CD4-positive, alpha-beta T cell (primary cell): ENCODE measurements at regions not wholly inside any gene's neighbourhood (a gene's known extent, or its start where the extent isn't known, plus 50 kb on each side); places are given as distances from the start of the nearest gene placed in this dataset.

Experiments
- ATAC-seq: fragments of 200-7000 bp; cut with Tn5 transposase; one replicate; pipeline ENCODE4 v1.10.0; 2022; ENCODE audit warnings: mild to moderate bottlenecking; ENCODE audit not compliant: poor library complexity
- CTCF ChIA-PET: fragments of 350-600 bp; sonication (Branson Sonifier 250); formaldehyde crosslinking; loops from one replicate; lab custom pipeline; 2021; ENCODE audit warnings: antibody characterized with exemption, inconsistent platforms; lab: Charles Lee
- POLR2A ChIA-PET: fragments of 350-600 bp; sonication (Branson Sonifier 250); formaldehyde crosslinking; loops from one replicate; lab custom pipeline; 2021; ENCODE audit warnings: antibody characterized with exemption, inconsistent platforms; lab: Charles Lee
- DNase-seq, 14 experiments: peaks; one replicate each; pipeline ENCODE4 v3.0.0-alpha.2; 2013 to 2020; ENCODE audit warnings: mixed read lengths in 2 of 14
- H3K27ac ChIP-seq, 2 donors: one replicate each; pipeline versions ENCODE4 v1.5.1 to v1.7.0; 2013; ENCODE audit warnings: low read length in 2 of 2, low read depth in 1 of 2, mild to moderate bottlenecking in 1 of 2
- H3K27me3 ChIP-seq, 2 experiments: 1 replicate in 1 of 2; 2 replicates in 1 of 2; pipeline versions ENCODE4 v1.6.1 to v1.7.0; 2013; ENCODE audit warnings: low read length in 2 of 2, control low read depth in 1 of 2, mild to moderate bottlenecking in 1 of 2, moderate library complexity in 1 of 2; ENCODE audit not compliant: insufficient read depth in 2 of 2, control insufficient read depth in 1 of 2
- H3K36me3 ChIP-seq: one replicate; pipeline ENCODE4 v1.6.1; 2013; ENCODE audit warnings: low read length, control low read depth; ENCODE audit not compliant: insufficient read depth
- H3K4me1 ChIP-seq: one replicate; pipeline ENCODE4 v1.6.1; 2013; ENCODE audit warnings: low read length, control low read depth; ENCODE audit not compliant: insufficient read depth
- H3K4me3 ChIP-seq: one replicate; pipeline ENCODE4 v1.5.1; 2013; ENCODE audit warnings: mild to moderate bottlenecking, low read length, moderate library complexity
- H3K9me3 ChIP-seq, 2 experiments: 1 replicate in 1 of 2; 2 replicates in 1 of 2; pipeline versions ENCODE4 v1.6.1 to v1.7.0; 2013; ENCODE audit warnings: low read length in 2 of 2, mild to moderate bottlenecking in 2 of 2, control low read depth in 1 of 2, moderate library complexity in 1 of 2; ENCODE audit not compliant: control insufficient read depth in 1 of 2, insufficient read depth in 1 of 2
- H3K27ac Mint-ChIP-seq: one replicate; pipeline ENCODE4 v1.8.0; 2020; ENCODE audit warnings: mixed read lengths
- H3K27me3 Mint-ChIP-seq: one replicate; pipeline ENCODE4 v1.8.0; 2021; ENCODE audit warnings: mixed read lengths
- H3K36me3 Mint-ChIP-seq: one replicate; pipeline ENCODE4 v1.8.0; 2021; ENCODE audit warnings: low read depth, mixed read lengths
- H3K4me1 Mint-ChIP-seq: one replicate; pipeline ENCODE4 v1.8.0; 2021; ENCODE audit warnings: low read depth, mixed read lengths
- H3K4me3 Mint-ChIP-seq: one replicate; pipeline ENCODE4 v1.8.0; 2020; ENCODE audit warnings: mild to moderate bottlenecking, mixed read lengths
- H3K9me3 Mint-ChIP-seq: one replicate; pipeline ENCODE4 v1.8.0; 2020; ENCODE audit warnings: mixed read lengths
- CTCF ChIP-seq: fragments of 200-600 bp; IDR thresholded peaks from one replicate; pipeline ENCODE4 v1.8.0; 2022; ENCODE audit warnings: antibody characterized with exemption, mild to moderate bottlenecking
- intact Hi-C, 2 experiments: fragments of 100-400 bp; cut with DNase I in 1 of 2; cut with micrococcal nuclease in 1 of 2; formaldehyde crosslinking; loops; one replicate each; pipeline versions ENCODE4 v1.15.1 to v1.9.0; 2023 to 2025; cut with DNase I, micrococcal nuclease

GRCh38 chr12:67558775-67559174 lies 89.8 kb upstream of the DYRK2 start:
- H3K4me1 Mint-ChIP-seq: no peaks in the 10 kb centered on the region
- ATAC-seq (no peak), DNase-seq (no peak)
- no peak for TF ChIP-seq CTCF
- H3K36me3 Mint-ChIP-seq: no peaks in the 10 kb centered on the region
- H3K27ac ChIP-seq: no peak overlapping the region
- CTCF ChIA-PET: interaction anchor here (0.6 kb wide), 1 partner anchor 72 kb away, joined by 3 read pairs; no protein-coding TSS in a partner anchor
- no peaks in the 10 kb centered on the region for H3K27me3 Mint-ChIP-seq
- H3K27me3 ChIP-seq: no peaks in the 10 kb centered on the region
- peaks cover 18% of the 10 kb centered on the region for H3K4me1 ChIP-seq
- H3K4me3 ChIP-seq: no peak overlapping the region
- H3K4me3 Mint-ChIP-seq: no peak overlapping the region
- no peaks in the 10 kb centered on the region for H3K36me3 ChIP-seq
- no peak overlapping the region for H3K27ac Mint-ChIP-seq
- POLR2A ChIA-PET: interaction anchor here (0.9 kb wide), 1 partner anchor 43 kb away, joined by 3 read pairs; no protein-coding TSS in a partner anchor
- intact Hi-C loops: no loop called here
- peaks cover 5 to 8% of the 10 kb centered on the region in 2 experiments for H3K9me3 ChIP-seq
- H3K9me3 Mint-ChIP-seq: peaks cover 5% of the 10 kb centered on the region

GRCh38 chr12:67559751-67560150 lies 88.8 kb upstream of the DYRK2 start:
- no peak overlapping the region for H3K27ac ChIP-seq
- POLR2A ChIA-PET: no interaction called here

GRCh38 chr12:67562513-67563287 lies 85.8 kb upstream of the DYRK2 start:
- CTCF ChIA-PET: no interaction called here
- peaks cover 3 to 17% of the 10 kb centered on the region in 2 experiments for H3K9me3 ChIP-seq
- ATAC-seq (no peak), DNase-seq (no peak)
- Mint-ChIP-seq H3K27me3 (no peaks in the 10 kb centered on the region), H3K4me1 (no peaks in the 10 kb centered on the region), H3K4me3 (no peak overlapping the region), H3K27ac (no peak overlapping the region), H3K9me3 (peaks cover 7% of the 10 kb centered on the region), H3K36me3 (no peaks in the 10 kb centered on the region)
- no peaks in the 10 kb centered on the region for H3K36me3 ChIP-seq
- no peaks in the 10 kb centered on the region for H3K27me3 ChIP-seq
- no peak overlapping the region for H3K27ac ChIP-seq
- intact Hi-C loops: no loop called here
- H3K4me1 ChIP-seq: no peaks in the 10 kb centered on the region
- POLR2A ChIA-PET: no interaction called here
- TF ChIP-seq CTCF: no peak
- no peak overlapping the region for H3K4me3 ChIP-seq

More at GRCh38 chr12:67559751-67560150, 88.8 kb upstream of the DYRK2 start:
- Mint-ChIP-seq H3K4me1 (no peaks in the 10 kb centered on the region), H3K9me3 (peaks cover 7% of the 10 kb centered on the region), H3K27ac (no peak overlapping the region), H3K4me3 (no peak overlapping the region), H3K27me3 (no peaks in the 10 kb centered on the region), H3K36me3 (no peaks in the 10 kb centered on the region)
- DNase-seq (no peak), ATAC-seq (no peak)
- intact Hi-C loops: no loop called here
- H3K4me3 ChIP-seq: no peak overlapping the region
- H3K4me1 ChIP-seq: peaks cover 15% of the 10 kb centered on the region
- H3K27me3 ChIP-seq: no peaks in the 10 kb centered on the region
- H3K9me3 ChIP-seq: peaks cover 5 to 8% of the 10 kb centered on the region in 2 experiments
- no peak for TF ChIP-seq CTCF
- no peaks in the 10 kb centered on the region for H3K36me3 ChIP-seq
- CTCF ChIA-PET: no interaction called here
